ENCODE measurements at regions not wholly inside any gene's neighbourhood (a gene's known extent, or its start where the extent isn't known, plus 50 kb on each side); places are given as distances from the start of the nearest gene placed in this dataset.
"Not testable (repeated sequence)": the region's sequence is repeated elsewhere in the genome, so short reads cannot be mapped to it uniquely, and the experiment has no call there.

- Mint-ChIP-seq H3K9me3 (peaks cover 0 to 28% (median 15%) of the 10 kb centered on the region in 9 donors), H3K36me3 (no peaks in the 10 kb centered on the region), H3K27ac (no peak overlapping the region), H3K27me3 (no peaks in the 10 kb centered on the region), H3K4me1 (no peaks in the 10 kb centered on the region), H3K4me3 (no peak overlapping the region)
- ATAC-seq (no peak), DNase-seq (no peak)
- POLR2A ChIA-PET: no interaction called here
Observed at GRCh38 chr17:53033297-53033696, 789.4 kb upstream of the KIF2B start.

DNA sequence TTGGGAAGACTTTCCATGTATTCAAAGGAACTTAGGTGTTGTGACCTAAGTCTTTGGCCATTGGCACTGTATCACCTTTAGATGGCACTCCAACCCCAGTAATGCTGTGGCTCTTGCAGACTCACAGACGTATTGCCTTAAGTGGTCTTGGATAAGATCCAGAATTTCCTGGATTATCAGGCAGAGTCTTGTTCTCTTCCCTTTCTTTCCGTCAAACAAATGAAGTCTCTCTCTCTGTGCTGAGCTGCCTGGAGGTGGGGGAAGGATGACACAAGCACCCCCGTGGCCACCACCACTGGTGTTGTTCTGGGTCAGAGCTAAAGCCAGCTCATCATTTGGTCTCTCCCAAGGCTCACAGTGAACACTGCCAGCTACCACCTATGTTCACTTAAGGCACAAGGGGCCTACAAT lies 789.9 kb upstream of the KIF2B start:
- no peaks in the 10 kb centered on the region for H3K36me3 Mint-ChIP-seq
- H3K27me3 Mint-ChIP-seq: no peaks in the 10 kb centered on the region
- H3K4me1 Mint-ChIP-seq: no peaks in the 10 kb centered on the region
- H3K27ac Mint-ChIP-seq: no peak overlapping the region
- no peak for ATAC-seq
- no peak overlapping the region for H3K4me3 Mint-ChIP-seq
- no peak for DNase-seq
- POLR2A ChIA-PET: no interaction called here
- peaks cover 0 to 32% (median 17%) of the 10 kb centered on the region in 9 donors for H3K9me3 Mint-ChIP-seq

DNA sequence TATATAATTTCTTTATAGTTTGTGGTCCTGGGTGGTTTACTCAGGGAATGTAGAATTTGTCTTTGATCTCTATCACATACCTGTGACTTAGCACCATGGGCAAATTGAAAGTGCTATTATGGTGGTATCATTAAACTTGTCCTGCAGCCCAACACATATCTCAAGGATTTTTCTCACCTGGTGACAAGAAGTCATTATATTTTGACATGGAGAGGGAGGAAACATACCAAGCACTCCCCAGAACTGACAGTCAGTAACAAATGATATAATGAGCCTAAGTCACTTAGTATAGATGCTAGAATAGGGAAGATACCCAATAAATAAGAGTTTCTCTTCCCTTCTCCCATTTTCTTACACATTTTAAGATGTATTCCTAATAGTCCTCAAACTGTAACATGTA lies 805.5 kb upstream of the KIF2B start:
- Mint-ChIP-seq H3K4me1 (no peaks in the 10 kb centered on the region), H3K4me3 (no peak overlapping the region)

DNA sequence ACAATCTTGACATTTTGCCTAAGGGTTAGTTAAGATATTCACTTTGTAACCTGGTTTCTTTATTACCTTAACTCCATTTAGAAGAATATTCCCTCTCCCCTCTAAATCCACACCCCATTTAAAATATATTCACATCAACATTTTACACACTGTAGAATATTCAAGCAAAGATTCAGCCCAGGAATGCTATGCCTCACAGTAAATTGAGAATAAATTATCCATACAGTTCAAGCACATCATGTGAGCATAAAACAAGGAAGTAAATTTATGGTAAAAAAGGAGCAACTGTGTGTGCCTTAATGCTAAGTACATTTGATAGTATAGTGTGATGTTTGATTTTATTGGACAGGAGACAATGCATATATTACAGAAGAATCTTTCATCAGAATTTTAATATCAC lies 806.6 kb upstream of the KIF2B start:
- Mint-ChIP-seq H3K36me3 (peaks cover 0 to 10% (median 0%) of the 10 kb centered on the region in 3 donors), H3K4me1 (no peaks in the 10 kb centered on the region), H3K27ac (no peak overlapping the region), H3K27me3 (no peaks in the 10 kb centered on the region), H3K9me3 (peaks cover 2 to 29% (median 9%) of the 10 kb centered on the region in 9 donors), H3K4me3 (no peak overlapping the region)
- ATAC-seq (no peak), DNase-seq (no peak)
- POLR2A ChIA-PET: no interaction called here

More for the DNA sequence above, 805.5 kb upstream of the KIF2B start:
- Mint-ChIP-seq H3K27ac (no peak overlapping the region), H3K27me3 (no peaks in the 10 kb centered on the region), H3K9me3 (peaks cover 4 to 31% (median 9%) of the 10 kb centered on the region in 9 donors), H3K36me3 (peaks cover 0 to 10% (median 0%) of the 10 kb centered on the region in 3 donors)
- ATAC-seq (no peak), DNase-seq (no peak)
- POLR2A ChIA-PET: no interaction called here

DNA sequence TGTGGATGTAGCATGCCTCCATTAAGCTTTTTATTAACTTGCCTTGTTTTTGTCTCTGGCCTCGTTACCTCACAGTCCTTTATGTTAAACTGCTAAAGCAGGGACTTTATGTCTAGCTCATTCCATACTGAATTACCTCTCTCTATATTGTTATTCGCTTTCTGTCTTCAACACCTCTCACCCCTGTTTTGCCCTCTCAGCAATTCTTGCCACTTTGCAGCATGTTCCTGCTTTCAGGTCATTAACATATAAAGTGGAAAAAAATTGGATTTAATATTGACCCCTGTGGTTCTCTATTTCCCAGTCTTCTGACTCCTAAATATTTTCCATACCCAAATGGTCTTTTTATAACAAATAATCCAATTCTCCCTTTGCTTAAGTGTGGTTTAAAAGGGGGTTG lies 810.4 kb upstream of the KIF2B start:
- no peaks in the 10 kb centered on the region for H3K36me3 Mint-ChIP-seq
- H3K9me3 Mint-ChIP-seq: peaks cover 0 to 44% (median 3%) of the 10 kb centered on the region in 9 donors

DNA sequence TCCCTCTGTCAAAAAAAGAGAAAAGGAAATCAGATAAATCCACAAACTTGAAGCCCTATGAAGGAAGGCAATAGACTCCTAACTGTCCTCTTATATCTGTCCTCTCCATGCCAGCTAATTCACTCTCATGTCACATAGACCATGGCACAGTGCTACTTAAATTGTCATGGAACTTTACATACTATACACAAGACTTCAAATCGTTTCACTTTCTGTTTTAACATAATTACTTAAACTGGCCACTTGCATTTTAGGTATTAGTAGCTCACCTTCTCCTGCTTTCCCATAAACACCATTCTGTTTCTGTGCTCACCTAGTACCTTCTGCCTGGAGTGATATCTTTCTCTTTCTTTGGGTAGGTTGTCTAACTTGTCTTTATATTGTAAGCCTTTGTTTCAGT lies 816.7 kb upstream of the KIF2B start:
- Mint-ChIP-seq H3K9me3 (peaks cover 0 to 24% (median 7%) of the 10 kb centered on the region in 9 donors), H3K27me3 (no peaks in the 10 kb centered on the region), H3K36me3 (no peaks in the 10 kb centered on the region), H3K4me3 (no peak overlapping the region), H3K4me1 (no peaks in the 10 kb centered on the region), H3K27ac (no peak overlapping the region)
- POLR2A ChIA-PET: no interaction called here
- ATAC-seq (no peak), DNase-seq (no peak)

More for the DNA sequence above, 810.4 kb upstream of the KIF2B start:
- no peak for ATAC-seq
- no peaks in the 10 kb centered on the region for H3K4me1 Mint-ChIP-seq
- H3K4me3 Mint-ChIP-seq: no peak overlapping the region
- DNase-seq: no peak
- POLR2A ChIA-PET: no interaction called here
- H3K27me3 Mint-ChIP-seq: no peaks in the 10 kb centered on the region
- no peak overlapping the region for H3K27ac Mint-ChIP-seq

GRCh38 chr17:53004902-53005301 lies 817.8 kb upstream of the KIF2B start:
- H3K4me1 Mint-ChIP-seq: no peaks in the 10 kb centered on the region
- POLR2A ChIA-PET: no interaction called here
- ATAC-seq (no peak), DNase-seq (no peak)
- H3K9me3 Mint-ChIP-seq: peaks cover 0 to 22% (median 4%) of the 10 kb centered on the region in 9 donors
- no peaks in the 10 kb centered on the region for H3K36me3 Mint-ChIP-seq
- no peak overlapping the region for H3K27ac Mint-ChIP-seq
- H3K4me3 Mint-ChIP-seq: no peak overlapping the region
- H3K27me3 Mint-ChIP-seq: no peaks in the 10 kb centered on the region

DNA sequence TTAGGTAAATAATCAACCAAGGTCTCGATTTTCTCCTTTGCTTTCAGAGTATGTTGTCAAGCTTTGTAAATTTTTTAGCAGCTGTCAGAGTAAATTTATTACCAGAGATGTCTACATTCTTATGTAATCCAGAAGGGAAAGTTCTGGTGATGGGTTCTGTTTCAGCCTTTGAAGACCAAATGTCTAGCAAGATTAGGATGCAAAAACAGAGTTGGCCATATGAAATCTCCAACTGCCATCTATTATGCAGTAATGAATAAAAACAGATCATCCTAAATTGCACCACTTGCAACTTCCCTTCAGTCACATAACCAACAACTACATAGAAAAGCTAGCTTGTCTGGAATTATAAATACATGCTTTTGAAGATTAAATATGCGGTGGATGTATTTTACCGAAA lies 826.8 kb upstream of the KIF2B start:
- Mint-ChIP-seq H3K27me3 (no peaks in the 10 kb centered on the region), H3K4me1 (no peaks in the 10 kb centered on the region), H3K4me3 (no peak overlapping the region), H3K9me3 (peaks cover 0 to 29% (median 10%) of the 10 kb centered on the region in 9 donors), H3K36me3 (no peaks in the 10 kb centered on the region), H3K27ac (no peak overlapping the region)
- ATAC-seq (no peak), DNase-seq (no peak)
- POLR2A ChIA-PET: no interaction called here

GRCh38 chr17:52995147-52995546 lies 827.6 kb upstream of the KIF2B start:
- POLR2A ChIA-PET: no interaction called here
- H3K4me1 Mint-ChIP-seq: no peaks in the 10 kb centered on the region
- no peak overlapping the region for H3K4me3 Mint-ChIP-seq
- DNase-seq (no peak), ATAC-seq (no peak)
- H3K9me3 Mint-ChIP-seq: peaks cover 0 to 29% (median 10%) of the 10 kb centered on the region in 9 donors
- H3K27ac Mint-ChIP-seq: no peak overlapping the region
- H3K36me3 Mint-ChIP-seq: no peaks in the 10 kb centered on the region
- H3K27me3 Mint-ChIP-seq: no peaks in the 10 kb centered on the region

GRCh38 chr17:52986056-52986662 lies 827.6 kb upstream of the CA10 start:
- DNase-seq: no peak
- POLR2A ChIA-PET: no interaction called here
- Mint-ChIP-seq H3K4me1 (no peaks in the 10 kb centered on the region), H3K4me3 (no peak overlapping the region), H3K36me3 (peaks cover 0 to 5% (median 0%) of the 10 kb centered on the region in 3 donors), H3K27me3 (no peaks in the 10 kb centered on the region), H3K9me3 (peaks cover 0 to 24% (median 5%) of the 10 kb centered on the region in 9 donors), H3K27ac (no peak overlapping the region)
- no peak for ATAC-seq

DNA sequence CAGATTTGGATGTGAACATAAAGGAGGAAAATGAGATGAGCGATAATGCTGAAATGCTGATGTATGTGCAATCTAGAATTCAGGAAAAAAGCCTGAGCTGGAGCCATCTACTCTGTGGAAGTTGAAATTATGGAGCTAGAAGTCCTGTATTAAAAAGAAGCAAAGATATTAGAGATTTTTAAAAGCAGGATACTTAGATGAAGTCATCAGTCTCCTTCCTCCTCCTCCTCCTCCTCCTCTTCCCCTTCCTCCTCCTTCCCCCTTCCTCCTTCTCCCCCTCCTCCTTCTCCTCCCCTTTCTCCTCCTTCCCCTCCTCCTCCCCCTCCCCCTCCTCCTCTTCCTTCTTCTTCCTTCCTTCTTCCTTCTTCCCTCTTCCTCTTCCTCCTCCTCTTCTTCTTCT lies 823.8 kb upstream of the CA10 start:
- no peaks in the 10 kb centered on the region for H3K27me3 Mint-ChIP-seq
- ATAC-seq: no peak
- POLR2A ChIA-PET: no interaction called here
- no peaks in the 10 kb centered on the region for H3K4me1 Mint-ChIP-seq
- DNase-seq: no peak
- H3K27ac Mint-ChIP-seq: no peak overlapping the region
- H3K4me3 Mint-ChIP-seq: no peak overlapping the region
- H3K36me3 Mint-ChIP-seq: peaks cover 0 to 5% (median 0%) of the 10 kb centered on the region in 3 donors
- H3K9me3 Mint-ChIP-seq: peaks cover 0 to 24% (median 3%) of the 10 kb centered on the region in 9 donors

DNA sequence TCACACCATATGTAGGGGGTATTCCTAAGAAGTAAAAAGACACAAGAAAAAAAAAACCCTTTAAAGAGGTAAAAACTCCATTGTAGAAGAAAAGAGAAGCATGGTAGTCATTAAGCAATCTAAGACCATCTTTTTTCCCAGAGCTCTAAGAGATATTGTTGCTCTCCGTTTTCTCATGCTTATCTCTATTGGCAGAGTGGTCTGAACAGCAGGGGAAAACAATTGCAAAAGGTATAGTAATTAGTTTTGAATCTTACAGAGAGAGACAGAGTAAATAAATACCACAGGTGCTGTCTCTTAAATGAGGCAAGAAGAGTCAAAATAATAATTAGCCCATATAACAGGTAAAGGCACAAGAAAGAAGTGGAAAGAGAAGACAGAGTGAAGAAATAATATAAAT lies 821.4 kb upstream of the CA10 start:
- peaks cover 0 to 24% (median 5%) of the 10 kb centered on the region in 9 donors for H3K9me3 Mint-ChIP-seq
- no peak overlapping the region for H3K27ac Mint-ChIP-seq
- ATAC-seq: no peak
- H3K27me3 Mint-ChIP-seq: peaks cover 0 to 1% (median 0%) of the 10 kb centered on the region in 5 donors
- H3K36me3 Mint-ChIP-seq: no peaks in the 10 kb centered on the region
- no peak overlapping the region for H3K4me3 Mint-ChIP-seq
- no peaks in the 10 kb centered on the region for H3K4me1 Mint-ChIP-seq
- POLR2A ChIA-PET: no interaction called here
- no peak for DNase-seq

- Mint-ChIP-seq H3K27me3 (no peaks in the 10 kb centered on the region), H3K9me3 (peaks cover 0 to 20% (median 8%) of the 10 kb centered on the region in 9 donors), H3K36me3 (no peaks in the 10 kb centered on the region), H3K4me1 (no peaks in the 10 kb centered on the region), H3K27ac (no peak overlapping the region), H3K4me3 (no peak overlapping the region)
- ATAC-seq (no peak), DNase-seq (no peak)
- POLR2A ChIA-PET: no interaction called here
Observed at GRCh38 chr17:52965856-52966255, 807.3 kb upstream of the CA10 start.

DNA sequence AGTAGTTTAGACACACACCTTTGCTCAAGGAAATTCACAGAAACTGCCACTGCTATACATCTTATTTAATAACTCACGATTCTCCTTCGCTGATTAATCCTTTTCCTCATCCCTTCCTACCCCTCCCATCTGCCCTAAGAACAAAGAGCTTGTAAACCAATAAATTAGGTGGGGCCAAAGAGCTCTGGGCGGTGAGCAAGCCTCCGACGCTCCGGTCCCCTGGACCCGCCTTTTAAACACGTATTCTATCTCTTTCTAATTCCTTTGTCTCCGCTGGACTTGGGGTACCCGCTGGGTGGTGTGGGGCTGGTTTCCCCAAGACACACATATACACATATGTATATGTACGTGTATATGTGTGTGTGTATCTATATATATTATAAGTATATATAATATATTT lies 803.2 kb upstream of the CA10 start:
- H3K27ac Mint-ChIP-seq, H3K27me3 Mint-ChIP-seq, H3K4me1 Mint-ChIP-seq, ATAC-seq, POLR2A ChIA-PET, H3K36me3 Mint-ChIP-seq, H3K4me3 Mint-ChIP-seq, DNase-seq: not testable (repeated sequence)
- H3K9me3 Mint-ChIP-seq: peaks cover 0 to 20% (median 10%) of the 10 kb centered on the region in 9 donors

Measured in naive thymus-derived CD8-positive, alpha-beta T cell (primary cell).